BE2C (cell line): ENCODE measurements at regions not wholly inside any gene's neighbourhood (a gene's known extent, or its start where the extent isn't known, plus 50 kb on each side); places are given as distances from the start of the nearest gene placed in this dataset.

Experiments used
- DNase-seq: peaks from one replicate; pipeline ENCODE4 v3.0.0-alpha.2; 2020
- H3K27me3 ChIP-seq: fragments of 250-450 bp; sonication (Bioruptor Pico); 2 replicates; pipeline ENCODE4 v1.5.1; 2020; ENCODE audit warnings: mild to moderate bottlenecking
- H3K36me3 ChIP-seq: fragments of 250-450 bp; sonication (Bioruptor Pico); 2 replicates; pipeline ENCODE4 v1.5.1; 2020; ENCODE audit warnings: mild to moderate bottlenecking
- H3K4me1 ChIP-seq: fragments of 250-450 bp; sonication (Bioruptor Pico); 2 replicates; pipeline ENCODE4 v1.5.1; 2020
- H3K4me3 ChIP-seq: 2 replicates; pipeline ENCODE4 v1.5.1; 2011; ENCODE audit warnings: low read depth, low read length
- H3K9me3 ChIP-seq: fragments of 250-450 bp; sonication (Bioruptor Pico); 2 replicates; pipeline ENCODE4 v1.5.1; 2020
- CTCF ChIP-seq: IDR thresholded peaks from 2 replicates; pipeline ENCODE4 v1.5.1; 2012; ENCODE audit warnings: mild to moderate bottlenecking, low read depth, low read length

- no peak for TF ChIP-seq CTCF
- Histone ChIP-seq H3K9me3 (no peaks in the 10 kb centered on the region), H3K27me3 (no peaks in the 10 kb centered on the region), H3K36me3 (no peaks in the 10 kb centered on the region), H3K4me1 (no peaks in the 10 kb centered on the region; the same call in 1 of the 2 replicates), H3K4me3 (no peak overlapping the region)
- DNase-seq: no peak
Observed at GRCh38 chr1:189524501-189524900, 953.2 kb downstream of the BRINP3 start.

GRCh38 chr1:189530162-189530561 lies 947.5 kb downstream of the BRINP3 start:
- no peak overlapping the region for H3K4me3 ChIP-seq
- H3K27me3 ChIP-seq: no peaks in the 10 kb centered on the region
- peaks cover 15% of the 10 kb centered on the region for H3K4me1 ChIP-seq
- no peak for DNase-seq
- H3K36me3 ChIP-seq: no peaks in the 10 kb centered on the region
- no peak for TF ChIP-seq CTCF
- H3K9me3 ChIP-seq: no peaks in the 10 kb centered on the region

GRCh38 chr1:189538271-189538670 lies 939.4 kb downstream of the BRINP3 start:
- no peaks in the 10 kb centered on the region for H3K4me1 ChIP-seq
- no peaks in the 10 kb centered on the region for H3K27me3 ChIP-seq
- TF ChIP-seq CTCF: no peak
- no peak overlapping the region for H3K4me3 ChIP-seq
- H3K36me3 ChIP-seq: no peaks in the 10 kb centered on the region
- no peak for DNase-seq
- no peaks in the 10 kb centered on the region for H3K9me3 ChIP-seq

GRCh38 chr1:189550498-189550897 lies 927.2 kb downstream of the BRINP3 start:
- H3K9me3 ChIP-seq: no peaks in the 10 kb centered on the region
- no peaks in the 10 kb centered on the region for H3K27me3 ChIP-seq
- no peaks in the 10 kb centered on the region for H3K36me3 ChIP-seq
- H3K4me3 ChIP-seq: no peak overlapping the region
- H3K4me1 ChIP-seq: no peaks in the 10 kb centered on the region
- DNase-seq: no peak
- no peak for TF ChIP-seq CTCF

GRCh38 chr1:189563784-189564183 lies 913.9 kb downstream of the BRINP3 start:
- no peak for TF ChIP-seq CTCF
- no peak for DNase-seq

GRCh38 chr1:189567890-189568289 lies 909.8 kb downstream of the BRINP3 start:
- no peaks in the 10 kb centered on the region for H3K4me1 ChIP-seq
- TF ChIP-seq CTCF: no peak
- no peaks in the 10 kb centered on the region for H3K27me3 ChIP-seq

More at GRCh38 chr1:189563784-189564183, 913.9 kb downstream of the BRINP3 start:
- H3K27me3 ChIP-seq: no peaks in the 10 kb centered on the region
- H3K4me1 ChIP-seq: no peaks in the 10 kb centered on the region
- H3K4me3 ChIP-seq: no peak overlapping the region
- H3K9me3 ChIP-seq: no peaks in the 10 kb centered on the region
- H3K36me3 ChIP-seq: no peaks in the 10 kb centered on the region

More at GRCh38 chr1:189567890-189568289, 909.8 kb downstream of the BRINP3 start:
- Histone ChIP-seq H3K4me3 (no peak overlapping the region), H3K36me3 (no peaks in the 10 kb centered on the region), H3K9me3 (no peaks in the 10 kb centered on the region)
- no peak for DNase-seq
